HL-60 (cell line): ENCODE measurements at regions not wholly inside any gene's neighbourhood (a gene's known extent, or its start where the extent isn't known, plus 50 kb on each side); places are given as distances from the start of the nearest gene placed in this dataset.

ENCODE experiments used
- DNase-seq, 2 experiments: peaks; one replicate each; pipeline ENCODE4 v3.0.0-alpha.2; 2010 to 2020; ENCODE audit warnings: low read depth in 1 of 2, low spot score in 1 of 2
- H3K27ac ChIP-seq: fragments of 250-450 bp; sonication (Bioruptor Pico); replicated peaks from 2 replicates; pipeline ENCODE4 v1.5.1; 2020; ENCODE audit warnings: mild to moderate bottlenecking, moderate library complexity
- H3K27me3 ChIP-seq: fragments of 250-450 bp; sonication (Bioruptor Pico); 2 replicates; pipeline ENCODE4 v1.5.1; 2021; ENCODE audit warnings: mild to moderate bottlenecking, moderate library complexity; ENCODE audit not compliant: insufficient read depth, poor library complexity, severe bottlenecking
- H3K4me3 ChIP-seq: replicated peaks from 2 replicates; pipeline ENCODE4 v1.5.1; 2011; ENCODE audit warnings: mild to moderate bottlenecking, control low read depth, low read length; ENCODE audit not compliant: insufficient read depth
- GABPA ChIP-seq: IDR thresholded peaks from 2 replicates; pipeline ENCODE4 v1.6.1; 2012; ENCODE audit warnings: low read depth
- POLR2AphosphoS5 ChIP-seq: IDR thresholded peaks from 2 replicates; pipeline ENCODE4 v1.6.1; 2012; ENCODE audit warnings: low read depth
- SPI1 ChIP-seq: IDR thresholded peaks from 2 replicates; pipeline ENCODE4 v1.6.1; 2012; ENCODE audit warnings: low read depth, mild to moderate bottlenecking, borderline replicate concordance
- TF ChIP-seq, protein P1 (sequence below): IDR thresholded peaks from 2 replicates; pipeline ENCODE4 v1.6.1; 2012; ENCODE audit warnings: low read depth; ENCODE audit not compliant: insufficient replicate concordance
- TF ChIP-seq, protein P2 (sequence below): IDR thresholded peaks from one replicate; pipeline ENCODE4 v1.5.1; 2011; ENCODE audit warnings: low read length, control low read depth, inconsistent platforms; ENCODE audit not compliant: insufficient read depth

DNA sequence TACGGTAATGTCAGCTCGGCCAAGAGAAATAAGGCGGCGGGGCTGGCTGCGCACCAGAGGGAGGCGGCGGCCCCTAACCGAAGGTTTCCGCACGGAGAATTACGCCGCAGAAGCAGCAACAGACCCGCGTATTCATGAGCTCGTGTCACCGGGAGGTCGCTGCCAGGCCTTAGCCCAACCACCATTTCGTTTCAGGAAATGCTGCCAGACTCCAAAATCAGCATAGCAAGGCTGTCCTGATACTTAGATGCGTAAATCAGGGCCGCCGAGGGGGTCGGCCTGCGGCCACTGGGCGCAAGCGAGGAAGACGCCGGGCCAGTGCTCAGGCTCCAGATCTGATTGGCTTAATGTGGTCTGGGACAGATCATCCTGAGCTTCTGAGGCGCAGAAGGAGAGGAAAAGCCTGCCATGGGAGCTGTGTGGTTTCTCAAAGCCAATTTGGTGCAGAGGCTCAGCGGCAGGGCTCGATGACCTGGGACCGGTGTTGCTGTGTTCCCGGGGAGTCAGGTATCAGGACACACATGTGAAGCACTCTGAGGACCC lies 247.9 kb downstream of the BAMBI start:
- TF ChIP-seq POLR2AphosphoS5 (no peak), GABPA (no peak), SPI1 (no peak)
- TF ChIP-seq, protein P1, sequence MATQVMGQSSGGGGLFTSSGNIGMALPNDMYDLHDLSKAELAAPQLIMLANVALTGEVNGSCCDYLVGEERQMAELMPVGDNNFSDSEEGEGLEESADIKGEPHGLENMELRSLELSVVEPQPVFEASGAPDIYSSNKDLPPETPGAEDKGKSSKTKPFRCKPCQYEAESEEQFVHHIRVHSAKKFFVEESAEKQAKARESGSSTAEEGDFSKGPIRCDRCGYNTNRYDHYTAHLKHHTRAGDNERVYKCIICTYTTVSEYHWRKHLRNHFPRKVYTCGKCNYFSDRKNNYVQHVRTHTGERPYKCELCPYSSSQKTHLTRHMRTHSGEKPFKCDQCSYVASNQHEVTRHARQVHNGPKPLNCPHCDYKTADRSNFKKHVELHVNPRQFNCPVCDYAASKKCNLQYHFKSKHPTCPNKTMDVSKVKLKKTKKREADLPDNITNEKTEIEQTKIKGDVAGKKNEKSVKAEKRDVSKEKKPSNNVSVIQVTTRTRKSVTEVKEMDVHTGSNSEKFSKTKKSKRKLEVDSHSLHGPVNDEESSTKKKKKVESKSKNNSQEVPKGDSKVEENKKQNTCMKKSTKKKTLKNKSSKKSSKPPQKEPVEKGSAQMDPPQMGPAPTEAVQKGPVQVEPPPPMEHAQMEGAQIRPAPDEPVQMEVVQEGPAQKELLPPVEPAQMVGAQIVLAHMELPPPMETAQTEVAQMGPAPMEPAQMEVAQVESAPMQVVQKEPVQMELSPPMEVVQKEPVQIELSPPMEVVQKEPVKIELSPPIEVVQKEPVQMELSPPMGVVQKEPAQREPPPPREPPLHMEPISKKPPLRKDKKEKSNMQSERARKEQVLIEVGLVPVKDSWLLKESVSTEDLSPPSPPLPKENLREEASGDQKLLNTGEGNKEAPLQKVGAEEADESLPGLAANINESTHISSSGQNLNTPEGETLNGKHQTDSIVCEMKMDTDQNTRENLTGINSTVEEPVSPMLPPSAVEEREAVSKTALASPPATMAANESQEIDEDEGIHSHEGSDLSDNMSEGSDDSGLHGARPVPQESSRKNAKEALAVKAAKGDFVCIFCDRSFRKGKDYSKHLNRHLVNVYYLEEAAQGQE = no peak
- TF ChIP-seq, protein P2, sequence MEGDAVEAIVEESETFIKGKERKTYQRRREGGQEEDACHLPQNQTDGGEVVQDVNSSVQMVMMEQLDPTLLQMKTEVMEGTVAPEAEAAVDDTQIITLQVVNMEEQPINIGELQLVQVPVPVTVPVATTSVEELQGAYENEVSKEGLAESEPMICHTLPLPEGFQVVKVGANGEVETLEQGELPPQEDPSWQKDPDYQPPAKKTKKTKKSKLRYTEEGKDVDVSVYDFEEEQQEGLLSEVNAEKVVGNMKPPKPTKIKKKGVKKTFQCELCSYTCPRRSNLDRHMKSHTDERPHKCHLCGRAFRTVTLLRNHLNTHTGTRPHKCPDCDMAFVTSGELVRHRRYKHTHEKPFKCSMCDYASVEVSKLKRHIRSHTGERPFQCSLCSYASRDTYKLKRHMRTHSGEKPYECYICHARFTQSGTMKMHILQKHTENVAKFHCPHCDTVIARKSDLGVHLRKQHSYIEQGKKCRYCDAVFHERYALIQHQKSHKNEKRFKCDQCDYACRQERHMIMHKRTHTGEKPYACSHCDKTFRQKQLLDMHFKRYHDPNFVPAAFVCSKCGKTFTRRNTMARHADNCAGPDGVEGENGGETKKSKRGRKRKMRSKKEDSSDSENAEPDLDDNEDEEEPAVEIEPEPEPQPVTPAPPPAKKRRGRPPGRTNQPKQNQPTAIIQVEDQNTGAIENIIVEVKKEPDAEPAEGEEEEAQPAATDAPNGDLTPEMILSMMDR = no peak
- no peak for DNase-seq
- Histone ChIP-seq H3K4me3 (no peak overlapping the region), H3K27me3 (no peaks in the 10 kb centered on the region), H3K27ac (no peak overlapping the region)

DNA sequence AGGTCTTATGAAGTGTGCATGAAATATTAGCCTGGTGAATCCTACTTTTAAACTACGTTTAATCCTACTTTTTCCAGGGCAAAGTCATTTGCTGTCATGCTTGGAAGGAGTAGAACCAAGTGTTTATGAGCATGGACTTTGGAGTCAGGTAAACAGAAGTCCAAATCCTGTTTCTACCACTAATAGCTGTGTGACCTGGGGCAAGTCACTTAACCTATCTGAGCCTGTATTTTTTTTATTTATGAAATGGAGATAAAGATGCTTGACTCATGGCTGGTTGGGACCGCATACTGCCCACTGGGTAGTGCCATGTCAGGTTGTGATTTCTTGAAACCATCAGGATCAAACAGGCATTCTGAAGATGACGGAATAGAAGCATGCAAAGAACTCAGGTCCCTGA lies 249.6 kb downstream of the BAMBI start:
- no peaks in the 10 kb centered on the region for H3K27me3 ChIP-seq
- TF ChIP-seq, protein P2 = no peak
- H3K27ac ChIP-seq = no peak overlapping the region
- H3K4me3 ChIP-seq = no peak overlapping the region
- no peak for DNase-seq

DNA sequence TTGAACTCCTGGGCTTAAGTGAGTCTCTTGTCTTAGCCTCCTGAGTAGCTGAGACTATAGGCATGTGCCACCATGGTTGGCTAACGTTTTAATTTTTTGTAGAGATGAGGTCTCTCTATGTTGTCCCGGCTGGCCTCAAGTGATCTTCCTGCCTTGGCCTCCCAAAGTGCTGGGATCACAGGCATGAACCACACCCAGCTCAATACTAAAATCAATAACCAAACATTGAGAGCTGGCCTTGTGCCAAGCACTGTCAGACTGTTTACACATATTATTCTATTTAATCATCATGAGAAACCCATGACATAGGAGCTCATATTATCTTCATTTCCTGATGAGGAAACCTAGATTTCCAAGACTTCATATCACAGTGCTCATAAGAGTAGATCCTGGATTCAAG lies 251.2 kb downstream of the BAMBI start:
- Histone ChIP-seq H3K27me3 (no peaks in the 10 kb centered on the region), H3K4me3 (no peak overlapping the region), H3K27ac (no peak overlapping the region)
- DNase-seq = no peak
- TF ChIP-seq, protein P2 = no peak
- TF ChIP-seq, protein P1 = no peak
- TF ChIP-seq GABPA (no peak), SPI1 (no peak), POLR2AphosphoS5 (no peak)

DNA sequence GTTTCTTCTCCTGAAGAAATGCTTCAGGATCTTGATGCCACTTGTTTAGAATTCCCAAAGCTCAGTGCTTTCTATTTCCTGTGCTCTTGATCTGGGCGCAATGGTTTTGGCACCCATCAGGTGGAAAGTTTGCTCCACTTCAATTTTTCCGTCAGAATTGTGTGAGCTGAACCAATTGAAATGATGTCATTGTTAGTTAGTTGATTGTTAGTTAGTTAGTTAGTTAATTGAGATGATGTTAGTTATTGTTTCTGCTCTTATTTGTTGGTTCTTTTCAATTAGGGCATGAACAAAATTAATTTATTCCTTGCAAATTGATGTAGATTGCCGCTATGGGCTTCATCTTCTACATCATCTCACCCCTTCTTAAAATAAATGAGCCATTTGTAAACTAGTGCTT lies 252.6 kb downstream of the BAMBI start:
- no peak for DNase-seq
- TF ChIP-seq POLR2AphosphoS5 = no peak
- TF ChIP-seq, protein P1 = no peak
- no peak for TF ChIP-seq GABPA
- TF ChIP-seq, protein P2 = no peak
- TF ChIP-seq SPI1 = no peak

More for the DNA sequence above, 252.6 kb downstream of the BAMBI start:
- Histone ChIP-seq H3K4me3 (no peak overlapping the region), H3K27ac (no peak overlapping the region), H3K27me3 (no peaks in the 10 kb centered on the region)
